ENCODE measurements at regions not wholly inside any gene's neighbourhood (a gene's known extent, or its start where the extent isn't known, plus 50 kb on each side); places are given as distances from the start of the nearest gene placed in this dataset.

DNA sequence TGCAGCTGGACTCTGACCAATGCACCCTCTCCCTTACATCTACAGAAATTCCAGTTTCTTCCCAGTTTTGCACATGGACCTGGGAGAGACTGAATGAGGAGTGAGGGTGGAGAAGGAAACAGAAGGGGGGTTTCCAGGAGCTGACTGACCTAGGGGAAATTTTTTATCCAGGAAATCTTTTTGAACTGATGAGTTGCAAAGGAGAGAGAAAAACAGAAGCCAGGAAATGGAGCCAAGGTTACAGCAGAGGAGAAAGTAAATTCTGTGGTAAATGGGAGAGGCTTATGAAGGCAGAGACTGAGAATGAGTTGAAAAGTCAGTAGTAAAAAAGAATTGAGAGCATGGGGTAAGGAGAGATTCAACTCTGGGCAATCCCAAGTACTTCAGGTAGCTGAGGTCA, 192.8 kb downstream of the SMIM20 start:
- no peak for DNase-seq

- DNase-seq = no peak
These were observed 194.0 kb downstream of the SMIM20 start for GRCh38 chr4:26108054-26108453.

DNA sequence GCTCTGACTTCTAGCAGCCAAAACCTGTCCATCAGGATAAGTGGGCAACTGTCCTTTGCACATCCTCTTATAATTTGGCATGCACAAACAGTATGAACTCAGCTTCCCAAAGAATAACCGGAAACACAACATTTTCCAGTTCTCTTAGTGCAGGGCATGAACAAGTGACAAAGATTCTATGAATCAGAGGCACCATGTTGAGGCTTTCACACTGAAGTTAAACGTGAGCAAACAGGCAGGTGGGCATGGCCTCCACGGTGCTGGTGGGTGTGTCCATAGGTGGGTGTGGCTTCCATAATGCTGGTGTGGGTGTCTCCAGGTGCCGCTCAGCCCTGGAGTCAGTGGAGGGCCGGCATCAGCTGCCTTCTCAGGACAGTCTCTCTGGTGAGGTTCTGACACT, 196.5 kb downstream of the SMIM20 start:
- no peak for DNase-seq

DNA sequence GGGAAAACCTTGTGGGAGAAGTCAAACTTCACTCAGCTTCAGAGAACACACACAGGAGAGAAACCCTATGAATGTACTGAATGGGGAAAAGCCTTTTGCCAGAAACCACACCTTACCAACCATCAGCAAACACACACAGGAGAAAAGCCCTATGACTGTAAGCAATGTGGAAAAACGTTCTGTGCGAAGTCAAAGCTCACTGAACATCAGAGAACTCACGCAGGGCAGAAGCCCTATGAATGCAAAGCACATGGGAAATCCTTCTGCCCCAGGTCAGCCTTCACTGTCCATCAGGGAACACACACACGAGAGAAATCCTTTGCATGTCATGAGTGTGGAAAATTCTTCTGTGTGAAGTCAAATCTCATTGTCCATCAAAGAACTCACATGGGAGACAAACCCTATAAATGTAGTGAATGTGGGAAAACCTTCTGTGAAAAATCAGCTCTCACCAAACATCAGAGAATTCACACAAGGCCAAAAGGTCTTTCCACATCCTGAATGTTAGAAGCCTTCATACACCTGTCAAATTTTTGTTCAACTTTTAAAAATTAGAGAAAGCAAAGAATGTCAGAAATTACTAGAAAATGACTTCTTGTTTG, 199.4 kb downstream of the SMIM20 start:
- no peak for DNase-seq

GRCh38 chr4:26116057-26116456, 202.0 kb downstream of the SMIM20 start:
- no peak for DNase-seq

GRCh38 chr4:26120098-26120825, 200.6 kb upstream of the RBPJ start:
- no peak for DNase-seq

- DNase-seq = no peak
These were observed 198.1 kb upstream of the RBPJ start for GRCh38 chr4:26122690-26123089.

- no peak for DNase-seq
These were observed 196.0 kb upstream of the RBPJ start for GRCh38 chr4:26124753-26125321.

GRCh38 chr4:26126143-26126718, 194.6 kb upstream of the RBPJ start:
- DNase-seq = peak in 1 of 2 donors; percentile 20

GRCh38 chr4:26126994-26127393, 193.8 kb upstream of the RBPJ start:
- DNase-seq = no peak

GRCh38 chr4:26127851-26128337, 192.9 kb upstream of the RBPJ start:
- no peak for DNase-seq

GRCh38 chr4:26130173-26130572, 190.6 kb upstream of the RBPJ start:
- no peak for DNase-seq

DNA sequence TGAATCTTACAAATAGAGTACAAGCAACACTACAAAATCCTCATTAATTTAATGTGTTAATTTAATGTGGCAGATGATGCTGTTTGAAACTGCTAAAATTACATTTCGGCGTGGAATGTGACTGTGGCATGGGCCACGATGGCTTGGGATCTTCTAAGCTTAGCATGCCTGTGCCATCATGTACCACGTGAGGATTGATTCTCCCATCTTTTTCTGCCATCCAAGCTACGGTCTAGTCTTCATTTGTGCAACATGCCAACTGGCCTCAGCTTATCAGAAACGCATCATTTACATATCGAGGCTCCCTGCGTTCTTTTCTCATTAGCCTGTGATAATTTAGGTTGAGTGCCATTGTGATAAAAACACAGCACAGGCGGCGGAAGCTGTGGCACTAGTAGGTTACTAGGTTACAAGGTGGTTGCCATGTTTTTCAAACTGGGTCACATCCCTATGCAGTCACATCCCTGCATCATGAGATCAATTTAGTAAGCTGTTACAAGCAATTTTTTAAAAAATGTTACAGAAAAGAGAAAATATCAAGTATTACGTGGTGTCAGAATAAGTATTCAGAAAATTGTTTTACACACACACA, 189.9 kb upstream of the RBPJ start:
- peak in 1 of 2 donors; percentile 54 for DNase-seq

- peak; percentile 35 to 61 for DNase-seq
These were observed 189.1 kb upstream of the RBPJ start for GRCh38 chr4:26131711-26132110.

DNA sequence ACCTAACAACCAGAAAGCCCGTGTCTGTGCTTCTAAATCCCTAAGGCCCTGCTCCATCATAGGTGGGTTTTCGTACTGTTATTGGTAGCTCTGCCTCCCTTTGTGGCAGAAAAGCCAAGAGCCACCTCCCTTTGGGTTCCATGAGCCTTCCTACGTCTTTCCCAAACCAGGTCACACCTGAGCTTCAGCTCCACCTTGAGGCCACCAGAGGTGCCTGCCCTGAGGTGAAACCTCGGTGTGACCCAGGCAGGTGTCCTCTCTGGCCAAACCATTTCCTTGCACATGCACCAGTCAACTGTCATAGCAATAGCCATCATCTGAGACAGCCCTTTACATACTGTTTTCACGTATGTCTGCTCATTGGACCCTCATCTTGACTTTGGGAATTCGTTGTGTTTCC, 188.0 kb upstream of the RBPJ start:
- DNase-seq = no peak

DNA sequence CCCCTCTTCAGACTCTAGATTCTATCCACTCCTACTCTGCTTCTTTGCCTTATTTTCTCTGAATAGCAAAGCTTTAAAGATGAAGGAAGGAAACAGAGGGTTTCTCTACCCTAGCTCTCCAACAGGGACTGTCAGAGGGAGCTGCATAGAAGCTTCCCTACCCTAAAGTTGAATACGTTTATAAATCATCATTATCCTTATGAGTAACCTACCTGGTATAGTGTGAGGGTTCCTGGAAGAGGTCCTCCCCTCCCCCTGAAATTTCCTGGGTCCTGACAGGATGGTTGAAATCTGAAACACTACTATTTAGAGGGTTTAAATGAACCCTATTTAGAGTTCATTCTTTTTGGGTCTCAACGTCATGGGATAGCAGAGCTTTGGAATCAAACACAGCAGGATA, 187.0 kb upstream of the RBPJ start:
- DNase-seq = no peak

DNA sequence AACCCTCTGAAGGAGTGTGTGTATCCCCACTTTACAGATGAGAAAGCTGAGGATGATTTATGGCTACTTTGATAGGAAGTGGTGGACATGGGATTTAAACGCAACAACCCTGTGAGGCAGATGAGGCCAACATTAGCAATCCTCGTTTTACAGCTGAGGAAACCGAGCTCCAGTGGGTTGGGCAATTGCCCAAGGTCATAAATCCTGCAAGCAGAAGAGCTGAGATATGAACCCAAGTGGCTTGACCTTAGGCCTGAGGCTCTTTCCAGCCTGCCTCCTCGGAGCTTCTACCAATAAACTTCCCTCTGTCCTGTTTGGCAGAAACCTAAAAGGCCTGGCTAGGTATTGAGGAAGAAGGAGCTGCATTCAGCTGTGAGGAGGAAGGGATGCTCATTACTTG, 185.5 kb upstream of the RBPJ start:
- no peak for DNase-seq

- DNase-seq = no peak
These were observed 184.2 kb upstream of the RBPJ start for GRCh38 chr4:26136615-26137014.

- no peak for DNase-seq
These were observed 183.5 kb upstream of the RBPJ start for GRCh38 chr4:26137288-26137687.

GRCh38 chr4:26139310-26139924, 181.4 kb upstream of the RBPJ start:
- DNase-seq = no peak

- DNase-seq = no peak
These were observed 180.5 kb upstream of the RBPJ start for GRCh38 chr4:26140150-26140898.

GRCh38 chr4:26141051-26141721, 179.6 kb upstream of the RBPJ start:
- no peak for DNase-seq
